ENCODE measurements at regions not wholly inside any gene's neighbourhood (a gene's known extent, or its start where the extent isn't known, plus 50 kb on each side); places are given as distances from the start of the nearest gene placed in this dataset.

DNA sequence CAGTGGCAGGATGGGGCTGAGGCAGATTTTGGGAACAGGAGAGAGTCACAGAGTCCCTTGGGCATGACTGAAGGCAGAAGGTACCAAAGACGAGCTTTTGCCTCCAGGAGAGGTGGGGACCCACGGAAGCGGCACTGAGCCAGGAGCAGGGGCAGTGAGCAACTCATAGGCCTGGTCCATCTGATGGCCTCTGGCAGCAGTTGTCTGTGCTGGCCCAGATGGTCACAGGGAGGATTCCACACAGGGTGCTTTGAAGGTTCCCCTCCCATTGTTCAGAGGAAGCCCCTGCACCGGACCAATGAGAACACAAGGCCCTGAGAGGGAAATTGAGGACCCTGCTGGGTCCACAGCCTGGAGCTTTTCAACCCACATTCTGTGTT lies 360.3 kb upstream of the TNRC6C start:
- TF ChIP-seq, protein P1, sequence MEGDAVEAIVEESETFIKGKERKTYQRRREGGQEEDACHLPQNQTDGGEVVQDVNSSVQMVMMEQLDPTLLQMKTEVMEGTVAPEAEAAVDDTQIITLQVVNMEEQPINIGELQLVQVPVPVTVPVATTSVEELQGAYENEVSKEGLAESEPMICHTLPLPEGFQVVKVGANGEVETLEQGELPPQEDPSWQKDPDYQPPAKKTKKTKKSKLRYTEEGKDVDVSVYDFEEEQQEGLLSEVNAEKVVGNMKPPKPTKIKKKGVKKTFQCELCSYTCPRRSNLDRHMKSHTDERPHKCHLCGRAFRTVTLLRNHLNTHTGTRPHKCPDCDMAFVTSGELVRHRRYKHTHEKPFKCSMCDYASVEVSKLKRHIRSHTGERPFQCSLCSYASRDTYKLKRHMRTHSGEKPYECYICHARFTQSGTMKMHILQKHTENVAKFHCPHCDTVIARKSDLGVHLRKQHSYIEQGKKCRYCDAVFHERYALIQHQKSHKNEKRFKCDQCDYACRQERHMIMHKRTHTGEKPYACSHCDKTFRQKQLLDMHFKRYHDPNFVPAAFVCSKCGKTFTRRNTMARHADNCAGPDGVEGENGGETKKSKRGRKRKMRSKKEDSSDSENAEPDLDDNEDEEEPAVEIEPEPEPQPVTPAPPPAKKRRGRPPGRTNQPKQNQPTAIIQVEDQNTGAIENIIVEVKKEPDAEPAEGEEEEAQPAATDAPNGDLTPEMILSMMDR (IDR thresholded peaks at IDR 0.05), result no peak
- TF ChIP-seq POLR2A (IDR thresholded peaks at IDR 0.05), result no peak
- no peak for TF ChIP-seq POLR2AphosphoS5 (IDR thresholded peaks at IDR 0.05)

Data from stomach (tissue), 4 donors.